ENCODE measurements at regions not wholly inside any gene's neighbourhood (a gene's known extent, or its start where the extent isn't known, plus 50 kb on each side); places are given as distances from the start of the nearest gene placed in this dataset.
"Not testable (repeated sequence)": the region's sequence is repeated elsewhere in the genome, so short reads cannot be mapped to it uniquely, and the experiment has no call there.

DNA sequence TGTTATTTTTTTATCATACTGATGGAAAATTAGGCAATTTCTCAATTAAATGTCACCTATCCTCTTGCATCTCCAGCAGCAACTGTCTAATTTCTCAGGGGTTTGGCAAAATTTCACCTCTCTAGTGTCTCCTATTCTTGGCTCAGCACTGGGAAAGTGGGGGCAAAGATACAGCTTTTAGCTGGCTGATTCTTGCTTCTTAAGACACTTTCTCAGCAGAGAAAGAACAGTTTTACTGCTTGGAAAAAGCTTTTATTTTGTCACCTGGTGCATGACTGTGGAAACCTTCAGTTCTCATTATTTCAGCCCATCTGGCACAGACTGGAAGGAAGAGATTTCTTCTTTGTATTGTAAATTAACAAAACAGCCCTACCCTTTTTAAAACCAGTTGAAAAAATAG lies 283.6 kb upstream of the SGCD start:
- DNase-seq = no peak

DNA sequence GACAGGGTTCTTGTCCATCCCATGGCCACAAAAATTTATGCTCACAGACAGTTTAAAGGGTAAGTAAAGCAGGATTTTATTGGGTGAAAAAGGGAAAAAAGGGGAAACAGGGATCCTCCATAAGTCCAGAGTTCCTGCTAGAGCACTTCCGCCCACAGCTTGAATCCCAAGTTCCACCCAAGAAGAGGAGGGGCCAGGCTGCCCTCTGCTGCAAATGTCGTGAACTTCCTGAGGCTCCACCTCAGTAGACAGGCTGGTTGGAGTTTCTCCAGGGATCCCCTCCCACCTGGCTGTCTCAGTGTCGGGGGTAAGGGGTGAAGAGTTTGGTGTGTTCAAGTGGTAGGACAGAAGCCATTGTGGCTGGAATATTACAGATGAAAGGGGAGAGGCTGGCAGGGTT lies 275.0 kb upstream of the SGCD start:
- DNase-seq = no peak

DNA sequence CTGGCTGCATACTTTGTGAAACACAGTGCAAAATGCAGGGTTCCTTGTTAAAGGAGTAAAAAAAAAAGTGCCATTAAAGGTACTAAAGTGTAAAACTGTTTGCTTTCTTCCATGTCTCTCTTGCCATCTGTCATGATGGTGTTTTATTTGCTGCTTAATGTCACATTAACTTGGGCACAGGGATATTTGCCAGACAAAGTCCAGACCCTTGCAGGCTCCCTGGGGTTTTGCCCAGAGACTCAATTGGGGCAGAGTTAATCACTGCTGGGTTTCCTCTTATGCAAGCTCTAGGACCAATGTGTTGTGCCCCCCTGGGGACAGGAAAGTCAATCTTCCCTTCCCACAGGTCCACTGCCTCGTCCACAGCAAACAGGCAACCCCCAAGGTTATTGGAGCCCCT lies 274.3 kb upstream of the SGCD start:
- no peak for DNase-seq

DNA sequence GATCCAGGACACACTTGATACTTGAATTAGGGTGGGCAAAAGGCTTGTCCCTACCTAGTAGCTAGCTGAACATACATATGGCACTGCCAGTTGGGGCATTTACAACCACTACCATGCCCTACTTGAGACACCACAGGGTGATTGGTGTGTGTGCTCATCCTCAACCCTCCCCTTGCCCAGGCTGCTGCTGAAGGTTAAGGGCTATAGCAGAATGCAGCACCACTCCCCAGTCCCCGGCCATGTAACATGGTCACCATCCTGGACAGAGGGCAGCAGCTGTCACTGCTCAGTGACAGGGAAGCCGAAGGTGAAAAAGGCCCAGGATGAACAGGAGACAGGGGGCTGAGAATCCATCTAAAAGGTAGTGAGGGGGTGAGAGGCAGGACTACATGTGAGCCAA lies 273.9 kb upstream of the SGCD start:
- DNase-seq = no peak

DNA sequence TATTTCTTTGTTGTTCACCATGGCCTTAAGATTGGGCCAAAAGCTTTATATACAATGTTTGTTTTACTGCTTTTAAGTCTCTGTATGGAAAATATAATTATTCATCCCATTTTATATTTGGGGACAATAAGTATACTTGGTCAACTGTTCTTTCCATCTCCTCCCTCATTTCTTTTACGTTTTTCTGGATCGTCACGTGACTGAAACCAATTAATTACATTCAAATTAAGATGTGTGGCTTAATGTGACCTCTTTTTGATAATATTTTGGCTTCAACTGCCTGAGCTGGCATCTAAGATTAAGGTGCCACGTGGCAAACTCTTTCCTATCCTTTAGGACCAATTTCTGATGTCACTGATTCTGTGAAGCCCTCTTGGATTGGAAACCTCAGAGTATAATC lies 250.1 kb upstream of the SGCD start:
- no peak for DNase-seq

DNA sequence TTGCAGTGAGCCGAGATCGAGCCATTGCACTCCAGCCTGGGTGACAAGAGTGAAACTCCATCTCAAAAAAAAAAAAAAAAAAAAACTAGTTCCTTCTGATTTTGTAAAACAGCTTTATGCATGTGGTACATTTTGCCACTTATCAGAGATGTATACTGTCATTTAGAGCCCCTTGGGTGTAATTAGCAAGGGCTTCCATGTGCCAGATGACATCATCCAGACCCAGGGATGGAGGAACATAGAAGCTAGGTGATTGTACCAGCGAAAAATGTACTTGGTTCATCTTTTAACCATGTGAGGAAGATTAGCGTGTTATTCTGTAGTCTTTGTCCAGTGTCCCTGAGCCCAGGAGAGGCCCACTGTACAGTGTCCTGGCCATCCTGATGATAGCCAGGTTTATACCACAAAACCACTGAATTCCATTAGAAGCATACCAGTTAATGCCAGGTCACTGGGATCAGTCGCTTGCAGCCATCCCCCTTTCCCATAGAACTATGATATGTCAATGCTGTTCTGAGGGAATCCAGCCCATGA lies 239.3 kb upstream of the SGCD start:
- DNase-seq = no peak

DNA sequence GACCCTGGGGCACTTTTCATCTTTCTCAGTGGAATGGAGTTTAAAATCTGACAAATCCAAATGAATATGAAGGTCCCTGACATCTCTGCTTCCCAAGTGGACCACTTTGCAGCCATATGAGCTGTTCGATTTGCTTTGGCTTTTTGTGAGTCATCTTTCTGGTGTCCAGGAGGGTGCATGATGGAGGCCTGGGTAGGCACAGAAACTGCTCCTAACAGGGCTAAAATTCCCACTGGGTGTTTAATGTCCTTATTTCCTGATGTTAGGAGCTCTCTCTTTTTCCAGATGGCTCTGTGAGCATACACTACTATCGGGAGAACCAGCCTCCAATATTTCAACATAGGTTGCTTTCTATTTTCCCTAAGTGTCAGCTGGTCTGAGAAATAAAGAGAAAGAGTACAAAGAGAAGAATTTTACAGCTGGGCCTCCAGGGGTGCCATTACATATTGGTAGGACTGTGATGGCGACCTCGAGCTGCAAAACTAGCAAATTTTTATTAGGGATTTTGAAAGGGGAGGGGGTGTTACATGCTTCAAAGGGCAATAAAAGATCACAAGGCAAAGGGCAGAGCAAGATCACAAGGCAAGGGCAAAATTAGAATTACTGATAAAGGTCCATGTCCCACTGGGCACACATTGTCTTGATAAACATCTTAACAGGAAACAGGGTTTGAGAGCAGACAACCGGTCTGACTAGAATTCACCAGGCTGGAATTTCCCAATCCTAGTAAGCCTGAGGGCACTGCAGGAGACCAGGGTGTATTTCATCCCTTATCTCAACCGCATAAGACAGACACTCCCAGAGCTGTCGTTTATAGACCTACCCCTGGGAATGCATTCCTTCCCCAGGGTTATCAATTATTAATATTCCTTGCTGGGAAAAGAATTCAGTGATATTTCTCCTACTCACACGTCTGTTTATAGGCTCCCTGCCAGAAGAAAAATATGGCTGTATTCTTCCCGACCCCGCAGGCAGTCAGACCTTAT lies 236.7 kb upstream of the SGCD start:
- DNase-seq = not testable (repeated sequence)

DNA sequence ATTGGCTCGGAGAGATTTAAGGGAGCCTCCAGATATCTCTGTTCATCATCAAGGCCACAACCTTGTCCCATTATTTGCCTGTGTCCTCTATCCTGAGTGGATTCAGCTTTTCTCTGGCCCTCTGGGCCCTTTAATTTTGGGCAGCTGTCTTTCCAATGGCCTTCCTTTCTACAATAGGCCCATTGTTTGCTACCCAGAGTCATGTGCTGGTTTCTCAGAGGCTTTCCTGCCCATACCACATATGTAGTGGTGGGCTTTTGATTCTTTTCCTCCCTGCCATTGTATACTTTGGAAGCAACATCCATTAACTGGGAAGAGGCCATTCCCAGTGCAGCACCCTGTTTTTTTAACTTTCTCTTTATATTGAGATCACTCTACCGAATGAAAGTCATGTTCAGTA lies 233.9 kb upstream of the SGCD start:
- DNase-seq = no peak

DNA sequence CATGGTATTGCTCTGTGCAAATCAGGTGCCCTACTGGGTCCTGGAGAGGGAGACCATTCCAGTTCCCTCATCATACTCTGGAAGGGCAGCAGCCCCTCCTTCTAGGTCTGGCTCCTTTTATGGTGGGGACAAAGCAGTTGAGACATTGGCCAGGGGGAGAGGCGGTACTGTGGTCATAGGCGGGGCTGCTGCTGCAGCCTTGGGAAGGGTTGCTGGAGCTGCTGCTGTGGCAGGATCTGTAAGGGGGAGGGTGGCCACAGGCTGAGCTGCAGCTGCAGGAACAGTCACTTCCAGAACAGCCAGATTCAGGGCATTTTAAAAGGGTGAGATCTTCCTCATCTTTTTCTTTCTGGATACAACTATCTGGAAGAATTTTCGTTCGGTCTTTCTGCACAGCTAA lies 233.0 kb upstream of the SGCD start:
- DNase-seq = no peak

DNA sequence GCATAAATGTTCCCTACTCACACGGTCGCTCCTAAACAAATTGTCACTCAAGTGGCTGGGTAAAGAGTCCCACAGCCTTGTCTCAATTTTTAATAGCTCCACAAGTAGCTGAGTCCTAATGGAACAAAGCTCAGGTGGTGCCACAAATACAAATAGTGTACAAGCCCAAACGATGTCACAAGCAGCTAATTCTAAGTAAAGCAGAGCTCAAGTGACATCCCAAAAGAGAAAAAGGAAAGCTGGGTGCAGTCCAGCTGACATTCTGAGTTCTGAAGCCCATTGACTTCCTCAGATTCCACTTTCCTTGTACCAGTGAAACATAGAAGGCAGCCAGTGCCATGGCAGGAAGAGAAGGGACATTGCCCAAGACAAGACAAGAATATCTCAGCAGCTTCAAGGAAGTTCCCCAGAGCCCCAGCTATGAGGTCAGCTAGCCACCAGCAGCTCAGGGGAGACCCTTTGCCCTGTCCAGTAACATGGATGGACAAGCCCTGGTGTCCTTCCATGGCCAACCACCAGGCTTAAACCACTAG lies 231.2 kb upstream of the SGCD start:
- DNase-seq = no peak

DNA sequence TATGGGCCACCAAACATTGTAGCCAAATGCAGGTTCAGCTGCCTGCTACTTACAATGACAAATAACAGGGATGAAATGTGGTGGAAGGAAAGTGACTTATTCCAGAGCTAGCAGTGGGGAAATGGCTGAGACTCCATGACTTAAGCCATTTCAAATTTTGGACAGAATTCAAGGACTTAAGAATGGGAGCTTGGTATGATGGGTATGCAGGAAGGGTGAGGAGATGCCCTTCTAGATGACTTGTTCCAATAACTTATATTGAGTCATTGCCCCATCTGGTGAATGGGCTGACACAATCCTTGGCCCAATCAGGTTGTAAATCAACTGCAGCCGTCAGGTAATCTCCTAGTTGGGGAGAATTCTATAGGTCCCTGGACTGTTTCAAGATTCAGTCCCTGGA lies 230.7 kb upstream of the SGCD start:
- no peak for DNase-seq

DNA sequence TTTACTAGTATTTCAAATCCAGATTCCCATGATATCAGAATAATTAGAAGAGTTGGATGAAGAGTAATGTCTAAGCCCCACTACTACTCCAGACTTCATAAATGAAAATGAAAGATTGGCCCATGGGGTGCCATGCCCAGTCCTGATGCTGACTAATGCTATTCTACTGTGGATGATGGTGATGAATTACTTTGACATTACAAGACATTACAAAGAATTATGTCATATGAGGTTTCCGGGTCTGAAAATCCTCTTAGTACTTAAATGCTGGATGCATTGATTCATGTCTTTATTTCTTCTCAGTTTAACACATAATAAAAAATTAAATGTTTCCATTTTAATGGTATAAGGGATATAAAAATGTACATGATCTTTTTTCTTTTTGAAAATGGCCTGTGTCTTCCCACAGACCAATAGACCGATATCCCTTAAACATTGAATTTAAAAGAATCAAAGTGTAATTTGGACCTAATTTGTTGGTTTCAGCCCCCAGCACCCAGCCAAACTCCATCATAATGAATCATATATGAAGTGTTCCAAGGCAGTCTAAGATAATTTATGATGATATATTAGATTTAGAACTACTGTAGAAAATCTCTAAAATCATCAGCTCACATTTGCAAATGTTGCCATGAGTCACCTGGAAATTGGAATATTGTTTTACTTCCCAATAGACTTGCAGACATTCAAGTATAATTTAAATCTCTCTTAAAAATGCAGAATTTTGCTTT lies 223.6 kb upstream of the SGCD start:
- no peak for DNase-seq

DNA sequence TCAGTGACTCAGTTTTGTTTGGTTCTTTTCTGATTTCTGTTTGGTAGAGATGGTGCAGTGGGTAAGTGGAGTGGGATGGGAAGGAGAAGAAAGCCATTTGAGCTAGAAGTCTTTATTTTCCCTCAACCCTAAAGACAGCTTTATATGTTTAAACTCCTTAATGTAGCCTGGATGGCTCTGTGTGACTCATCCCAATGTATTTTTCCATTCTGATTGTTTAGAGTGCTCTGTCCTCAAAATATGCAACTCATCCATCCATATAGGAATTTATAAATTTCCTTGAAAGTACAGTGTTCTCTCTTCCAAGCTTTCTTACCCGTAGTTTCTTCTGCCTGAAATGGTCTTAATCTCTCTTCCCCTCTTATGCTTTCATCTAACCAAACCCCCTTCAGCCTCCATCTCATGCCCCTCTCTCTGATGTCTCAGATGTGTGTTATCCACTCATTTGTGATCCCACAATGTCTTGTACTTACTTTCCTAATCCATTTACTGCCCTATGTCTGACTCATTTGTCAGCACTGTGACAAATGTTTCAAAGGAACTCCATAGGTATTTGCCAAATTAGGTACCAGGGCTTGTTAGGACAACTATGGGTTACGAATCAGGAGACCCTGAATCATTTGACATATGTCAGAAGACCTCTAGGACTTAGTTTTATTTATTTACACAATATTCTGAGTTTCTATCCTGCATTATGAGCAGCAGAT lies 217.5 kb upstream of the SGCD start:
- no peak for DNase-seq

DNA sequence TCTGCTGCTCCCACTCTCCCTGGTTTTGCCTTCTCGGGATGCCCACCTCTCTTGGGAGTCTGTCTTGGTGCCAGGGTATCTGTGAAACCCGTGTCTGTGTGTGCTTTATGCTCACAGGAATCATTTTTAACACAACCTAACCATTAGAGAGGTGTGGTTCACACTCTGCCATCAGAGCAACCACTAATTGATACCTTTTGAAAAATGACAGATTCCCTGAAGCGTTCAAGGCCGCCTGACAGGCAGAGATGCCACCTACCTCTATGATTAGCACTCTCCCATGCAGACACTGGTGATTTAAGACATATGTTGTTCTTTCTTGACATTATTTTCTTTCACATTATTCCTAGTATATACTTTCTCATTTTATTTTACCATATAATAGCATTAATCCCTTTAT lies 207.3 kb upstream of the SGCD start:
- DNase-seq = no peak

DNA sequence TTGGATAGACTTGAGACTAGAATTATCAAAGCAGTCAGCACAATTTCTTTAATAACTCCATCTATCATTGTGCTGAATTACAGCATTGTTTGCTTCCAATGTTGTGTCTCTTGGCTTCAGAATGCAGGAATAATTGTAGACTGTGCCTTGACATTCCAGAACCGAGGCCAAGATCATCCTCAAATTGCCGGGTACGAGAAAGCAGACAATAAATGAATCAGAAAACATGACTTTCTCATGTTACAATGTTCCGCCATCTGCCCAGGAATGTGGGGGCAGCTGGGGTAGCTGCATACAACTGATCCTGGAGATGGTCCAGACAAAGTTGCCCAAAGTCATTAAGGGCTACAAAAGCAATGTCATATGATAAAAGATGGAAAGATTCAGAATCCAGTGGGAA lies 206.2 kb upstream of the SGCD start:
- no peak for DNase-seq

DNA sequence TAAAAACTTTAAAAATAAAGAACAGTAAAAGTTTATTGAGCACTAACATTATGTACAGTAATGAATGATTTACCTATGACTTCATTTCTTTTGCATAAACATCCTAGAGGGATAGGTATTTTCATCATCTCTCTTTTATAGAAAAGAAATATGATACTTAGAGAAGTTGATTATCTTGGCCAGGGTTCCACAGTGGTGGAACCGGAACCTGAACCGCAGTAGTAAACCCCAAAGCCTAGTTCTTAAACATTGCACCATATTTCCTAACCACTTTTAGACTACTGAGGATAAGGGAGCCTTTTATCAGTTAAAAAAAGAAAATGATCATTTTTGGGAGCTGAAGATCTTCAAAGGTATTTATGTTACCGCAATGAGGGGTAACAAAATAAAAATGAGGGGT lies 205.7 kb upstream of the SGCD start:
- no peak for DNase-seq

DNA sequence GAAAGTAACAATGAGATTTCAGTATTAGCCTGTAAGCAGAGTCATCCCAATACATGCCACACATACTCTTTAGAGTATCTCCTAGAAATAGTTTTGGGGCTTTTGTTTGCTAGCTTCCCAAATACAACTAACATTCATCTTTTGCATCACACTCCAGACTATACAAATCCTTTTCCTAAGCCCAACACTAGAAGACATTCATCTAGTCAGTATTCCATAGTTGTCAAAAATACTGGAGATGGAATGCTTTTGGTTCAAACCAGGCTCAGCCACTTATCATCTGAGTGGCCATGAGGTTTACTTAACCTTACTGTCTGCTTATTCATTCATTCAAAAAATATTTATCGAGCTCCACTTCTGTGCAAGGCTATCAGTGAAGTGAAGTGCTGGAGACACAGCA lies 205.1 kb upstream of the SGCD start:
- DNase-seq = no peak

DNA sequence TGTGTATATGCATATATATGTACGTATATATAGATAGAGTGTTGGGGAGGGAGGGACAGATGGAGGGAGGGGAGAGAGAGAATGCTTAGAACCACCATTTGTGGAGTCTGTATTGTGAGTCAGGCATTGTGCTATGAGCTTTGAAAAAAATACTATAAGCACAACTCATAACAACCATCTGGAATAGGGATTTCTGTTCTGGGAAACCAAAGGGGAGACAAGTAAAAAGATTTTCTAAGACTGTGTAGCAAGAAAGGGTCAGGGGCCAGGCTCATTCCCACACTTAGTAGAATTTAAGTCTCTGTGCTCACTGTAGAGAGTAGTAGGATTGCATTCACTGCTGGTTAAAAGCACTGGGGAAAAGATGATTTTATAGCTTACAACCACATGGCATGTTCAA lies 202.3 kb upstream of the SGCD start:
- DNase-seq = no peak

DNA sequence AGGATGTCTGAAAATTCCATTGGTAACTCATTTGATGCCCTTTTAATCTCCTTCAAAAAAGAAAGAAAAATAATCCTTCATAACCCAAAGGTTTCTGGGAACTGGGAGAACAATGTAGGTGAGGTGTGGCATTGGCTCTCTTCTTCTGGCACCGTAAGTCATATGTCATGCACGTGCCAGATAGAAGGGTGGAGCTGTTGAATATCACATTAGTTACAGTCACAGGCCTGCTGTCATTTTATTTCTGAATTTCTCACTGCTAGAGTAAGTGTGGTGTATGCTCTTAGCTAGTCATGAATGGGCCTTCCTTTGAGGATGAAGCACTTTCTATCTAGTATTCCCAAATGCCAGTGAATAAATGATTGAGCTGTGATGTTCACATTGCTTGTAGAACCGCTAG lies 201.8 kb upstream of the SGCD start:
- no peak for DNase-seq

DNA sequence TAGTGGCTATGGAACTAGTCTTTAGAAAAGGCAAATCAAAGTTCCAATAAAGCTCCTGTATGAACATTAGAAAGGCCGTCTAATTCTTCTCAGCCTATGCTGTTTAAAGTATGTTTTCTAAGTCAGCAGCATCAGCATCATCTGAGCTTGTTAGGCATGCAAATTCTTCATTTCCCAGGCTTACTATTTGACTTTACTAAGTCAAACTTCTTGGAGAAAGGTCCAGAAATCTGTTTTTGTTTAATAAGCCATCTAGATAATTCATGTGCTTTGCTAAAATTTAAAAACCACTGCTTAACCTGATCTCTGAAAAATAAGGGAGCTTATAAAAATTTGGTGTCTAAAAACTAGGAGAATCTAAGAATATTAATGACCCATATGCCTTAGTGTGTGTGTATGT lies 200.2 kb upstream of the SGCD start:
- no peak for DNase-seq

DNA sequence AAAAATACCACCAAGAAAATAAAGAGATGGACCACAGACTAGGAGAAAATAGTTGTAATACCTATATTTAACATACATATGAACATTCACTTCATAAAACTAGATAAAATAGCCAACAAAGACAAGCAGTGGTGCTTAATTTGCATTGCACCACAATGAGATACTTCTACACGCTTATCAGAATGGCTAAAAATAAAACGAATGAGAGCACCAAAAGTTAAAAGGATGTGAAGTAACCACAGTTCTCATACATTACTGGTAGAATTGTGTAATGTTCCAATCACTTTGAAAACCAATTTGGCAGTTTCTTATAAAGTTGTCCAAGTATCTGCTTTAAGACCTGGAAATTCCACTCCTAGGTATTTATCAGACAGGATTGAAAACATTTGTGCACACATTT lies 198.9 kb upstream of the SGCD start:
- DNase-seq = no peak

DNA sequence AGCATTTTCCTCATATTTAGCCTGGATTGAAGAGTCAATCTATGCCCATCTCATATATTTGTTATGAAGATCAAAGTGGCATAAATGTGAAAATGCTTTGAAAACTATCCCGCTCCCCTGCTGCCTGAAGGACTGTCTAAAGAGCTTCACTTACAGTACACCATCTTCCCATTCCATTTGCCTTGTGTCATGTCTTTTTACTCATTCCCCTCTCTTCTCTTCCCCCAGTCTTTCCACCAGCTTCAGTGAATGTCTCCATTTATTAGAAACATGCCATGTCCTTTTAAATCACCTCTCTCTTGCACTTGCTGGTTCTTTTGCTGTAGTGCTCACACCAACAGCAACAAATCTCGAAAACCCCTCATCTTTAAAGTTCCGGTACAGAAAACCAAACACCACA lies 192.7 kb upstream of the SGCD start:
- no peak for DNase-seq

Data from right lung (tissue), 2 donors.